ENCODE measurements at regions not wholly inside any gene's neighbourhood (a gene's known extent, or its start where the extent isn't known, plus 50 kb on each side); places are given as distances from the start of the nearest gene placed in this dataset.

DNA sequence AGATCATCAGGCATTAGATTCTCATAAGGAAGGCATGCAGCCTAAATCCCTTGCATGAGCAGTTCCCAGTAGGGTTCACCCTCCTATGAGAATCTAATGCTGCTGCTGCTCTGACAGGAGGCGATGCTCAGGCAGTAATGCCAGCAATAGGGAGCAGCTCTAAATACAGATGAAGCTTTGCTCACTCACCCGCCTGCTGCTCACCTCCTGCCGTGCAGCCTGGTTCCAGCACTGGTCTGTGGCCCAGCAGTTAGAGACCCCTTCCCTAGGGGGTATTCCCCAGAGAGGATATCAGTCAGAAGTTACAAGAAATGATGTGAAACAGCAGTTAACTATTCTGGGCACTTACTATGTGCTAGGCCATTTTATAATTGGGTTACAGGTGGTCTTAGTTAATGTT lies 226.0 kb downstream of the KCNJ3 start:
- Histone ChIP-seq H3K27ac (no peak overlapping the region), H3K4me3 (no peak overlapping the region), H3K36me3 (no peaks in the 10 kb centered on the region), H3K4me1 (no peaks in the 10 kb centered on the region), H3K9me3 (no peaks in the 10 kb centered on the region), H3K27me3 (no peaks in the 10 kb centered on the region)
- WGBS, 2 donors = 94 to 100% methylated on average over 1 to 3 of the region's 3 CpGs
- no peak for TF ChIP-seq EP300 (IDR thresholded peaks at IDR 0.05)
- TF ChIP-seq CTCF (IDR thresholded peaks at IDR 0.05) = no peak
- TF ChIP-seq POLR2A (IDR thresholded peaks at IDR 0.05) = no peak
- ATAC-seq (ENCODE audit: low FRiP score in 2 of 2) = no peak
- DNase-seq = no peak

- DNase-seq = no peak
- H3K27ac ChIP-seq = no peak overlapping the region
- H3K27me3 ChIP-seq = no peaks in the 10 kb centered on the region
- no peaks in the 10 kb centered on the region for H3K4me1 ChIP-seq
- H3K9me3 ChIP-seq = no peaks in the 10 kb centered on the region
- TF ChIP-seq CTCF (IDR thresholded peaks at IDR 0.05) = no peak
- no peak for TF ChIP-seq POLR2A (IDR thresholded peaks at IDR 0.05)
- no peak for TF ChIP-seq POLR2AphosphoS5 (IDR thresholded peaks at IDR 0.05)
- no peak for TF ChIP-seq EP300 (IDR thresholded peaks at IDR 0.05)
- H3K36me3 ChIP-seq = no peaks in the 10 kb centered on the region
- WGBS, 2 donors = 46 to 47% methylated on average over 3 of the region's 3 CpGs
- H3K4me3 ChIP-seq = no peak overlapping the region
- ATAC-seq (ENCODE audit: low FRiP score in 2 of 2) = no peak
These were observed 216.1 kb downstream of the KCNJ3 start for GRCh38 chr2:154914561-154914960.

DNA sequence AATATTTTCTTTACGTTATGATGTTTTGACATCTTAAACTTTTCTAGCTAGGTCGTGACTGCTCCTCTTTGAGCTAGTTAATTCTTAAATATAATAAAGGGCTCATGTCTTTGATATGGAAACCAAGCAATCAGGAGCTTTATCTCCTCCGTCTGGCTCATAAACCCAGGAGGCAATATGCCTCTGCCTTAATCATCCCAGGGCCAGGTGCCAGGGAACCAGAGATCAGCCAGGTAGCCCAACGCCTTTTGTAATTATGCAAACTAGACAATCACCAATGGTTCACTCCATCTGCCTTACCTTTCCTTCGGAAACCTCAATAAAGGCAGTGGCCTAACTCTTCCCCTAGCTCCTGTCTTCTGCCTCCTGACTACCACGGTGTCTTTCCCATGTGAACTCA lies 213.7 kb downstream of the KCNJ3 start:
- WGBS, 2 donors = 89 to 90% methylated on average over 6 of the region's 6 CpGs
- Histone ChIP-seq H3K9me3 (no peaks in the 10 kb centered on the region), H3K4me1 (no peaks in the 10 kb centered on the region), H3K27me3 (no peaks in the 10 kb centered on the region), H3K27ac (no peak overlapping the region), H3K36me3 (no peaks in the 10 kb centered on the region), H3K4me3 (no peak overlapping the region)
- no peak for TF ChIP-seq POLR2A (IDR thresholded peaks at IDR 0.05)
- TF ChIP-seq POLR2AphosphoS5 (IDR thresholded peaks at IDR 0.05) = no peak
- TF ChIP-seq EP300 (IDR thresholded peaks at IDR 0.05) = no peak
- TF ChIP-seq CTCF (IDR thresholded peaks at IDR 0.05) = no peak
- no peak for DNase-seq
- no peak for ATAC-seq (ENCODE audit: low FRiP score in 2 of 2)

- H3K36me3 ChIP-seq = no peaks in the 10 kb centered on the region
These were observed 213.2 kb downstream of the KCNJ3 start for GRCh38 chr2:154911729-154912128.

More at GRCh38 chr2:154911729-154912128, 213.2 kb downstream of the KCNJ3 start:
- TF ChIP-seq POLR2AphosphoS5 (IDR thresholded peaks at IDR 0.05) (no peak), POLR2A (IDR thresholded peaks at IDR 0.05) (no peak), EP300 (IDR thresholded peaks at IDR 0.05) (no peak), CTCF (IDR thresholded peaks at IDR 0.05) (no peak)
- Histone ChIP-seq H3K4me3 (no peak overlapping the region), H3K4me1 (no peaks in the 10 kb centered on the region), H3K9me3 (no peaks in the 10 kb centered on the region), H3K27me3 (no peaks in the 10 kb centered on the region), H3K27ac (no peak overlapping the region)
- DNase-seq = no peak
- no peak for ATAC-seq (ENCODE audit: low FRiP score in 2 of 2)
